Gastrocnemius medialis (tissue), 4 donors: ENCODE measurements at regions not wholly inside any gene's neighbourhood (a gene's known extent, or its start where the extent isn't known, plus 50 kb on each side); places are given as distances from the start of the nearest gene placed in this dataset.
"Not testable (repeated sequence)": the region's sequence is repeated elsewhere in the genome, so short reads cannot be mapped to it uniquely, and the experiment has no call there.

Experiments used
- ATAC-seq, 2 donors: fragments of 150-250 bp; one replicate each; pipeline ENCODE4 v1.9.1; 2016
- DNase-seq, 2 donors: peaks; one replicate each; pipeline ENCODE4 v3.0.0-alpha.2; 2019
- H3K27ac ChIP-seq, 4 donors: fragments of 200-600 bp; sonication (generic); 1 replicate in 1 of 4; 2 replicates in 3 of 4; pipeline ENCODE4 v1.5.1; 2016 to 2018; ENCODE audit warnings: mild to moderate bottlenecking in 2 of 4, moderate library complexity in 1 of 4
- H3K27me3 ChIP-seq, 3 donors: fragments of 200-600 bp; sonication (generic) in 2 of 3; 1 replicate in 1 of 3; 2 replicates in 2 of 3; pipeline versions ENCODE4 v1.5.1 to v1.6.0; 2016 to 2019; ENCODE audit warnings: mild to moderate bottlenecking in 1 of 3, moderate library complexity in 1 of 3
- H3K36me3 ChIP-seq, 2 donors: fragments of 200-600 bp; sonication (generic) in 1 of 2; one replicate each; pipeline ENCODE4 v1.5.1; 2017 to 2018
- H3K4me1 ChIP-seq, 2 donors: fragments of 200-600 bp; sonication (generic) in 1 of 2; one replicate each; pipeline ENCODE4 v1.5.1; 2016 to 2017; ENCODE audit warnings: mild to moderate bottlenecking in 2 of 2
- H3K4me3 ChIP-seq, 4 donors: fragments of 200-600 bp; sonication (generic) in 3 of 4; 1 replicate in 1 of 4; 2 replicates in 3 of 4; pipeline ENCODE4 v1.5.1; 2016 to 2019; ENCODE audit warnings: mild to moderate bottlenecking in 2 of 4
- H3K9me3 ChIP-seq, 3 donors: fragments of 200-600 bp; sonication (generic) in 2 of 3; 1 replicate in 1 of 3; 2 replicates in 2 of 3; pipeline ENCODE4 v1.5.1; 2016 to 2019
- CTCF ChIP-seq, 5 experiments: fragments of 450-650 bp in 3 of 5; fragments of 200-600 bp in 2 of 5; sonication (generic) in 2 of 5; IDR thresholded peaks in 4 of 5; conservative IDR thresholded peaks in 1 of 5; 1 replicate in 4 of 5; 2 replicates in 1 of 5; pipeline ENCODE4 v1.5.1; 2016 to 2019; ENCODE audit warnings: antibody characterized with exemption in 5 of 5, mild to moderate bottlenecking in 3 of 5, moderate library complexity in 3 of 5
- POLR2A ChIP-seq, 2 donors: fragments of 450-650 bp; IDR thresholded peaks; one replicate each; pipeline ENCODE4 v1.6.1; 2017; ENCODE audit warnings: antibody characterized with exemption in 2 of 2, mild to moderate bottlenecking in 2 of 2, moderate library complexity in 2 of 2
- in situ Hi-C, 4 donors: fragments of 200-750 bp; cut with MboI; loops; one replicate each; pipeline versions ENCODE4 v1.15.0 to v1.8.0; 2017; ENCODE audit warnings: low sequenced_read_pairs in 4 of 4
- intact Hi-C: fragments of 100-400 bp; cut with DNase I; formaldehyde crosslinking; loops from one replicate; pipeline ENCODE4 v1.15.1; 2023; ENCODE audit warnings: low total_unique reads

GRCh38 chr3:145313751-145314150 lies 847.2 kb downstream of the PLOD2 start:
- H3K27ac ChIP-seq: no peak overlapping the region
- intact Hi-C loops: no loop called here
- DNase-seq: no peak
- ATAC-seq: no peak
- no peak for TF ChIP-seq POLR2A (IDR thresholded peaks at IDR 0.05)
- TF ChIP-seq CTCF (IDR thresholded peaks at IDR 0.05 in 4 of 5, conservative IDR thresholded peaks at IDR 0.05 in 1 of 5): no peak
- H3K4me3 ChIP-seq: no peak overlapping the region
- no peaks in the 10 kb centered on the region for H3K27me3 ChIP-seq
- H3K4me1 ChIP-seq: no peaks in the 10 kb centered on the region
- H3K36me3 ChIP-seq: no peaks in the 10 kb centered on the region
- no peaks in the 10 kb centered on the region for H3K9me3 ChIP-seq
- in situ Hi-C loops: no loop called here

- intact Hi-C loops, H3K4me1 ChIP-seq, H3K27ac ChIP-seq, in situ Hi-C loops, H3K36me3 ChIP-seq, ATAC-seq, DNase-seq, H3K4me3 ChIP-seq, H3K9me3 ChIP-seq, H3K27me3 ChIP-seq: not testable (repeated sequence)
Measured at GRCh38 chr3:145316253-145316652, 844.7 kb downstream of the PLOD2 start.

- H3K27ac ChIP-seq: no peak overlapping the region
- H3K27me3 ChIP-seq: no peaks in the 10 kb centered on the region
- ATAC-seq: no peak
- no peaks in the 10 kb centered on the region for H3K36me3 ChIP-seq
- in situ Hi-C loops: no loop called here
- DNase-seq: no peak
- H3K9me3 ChIP-seq: no peaks in the 10 kb centered on the region
- no peaks in the 10 kb centered on the region for H3K4me1 ChIP-seq
- no peak for TF ChIP-seq CTCF (IDR thresholded peaks at IDR 0.05 in 4 of 5, conservative IDR thresholded peaks at IDR 0.05 in 1 of 5)
- no peak for TF ChIP-seq POLR2A (IDR thresholded peaks at IDR 0.05)
- no peak overlapping the region for H3K4me3 ChIP-seq
- intact Hi-C loops: no loop called here
Measured at GRCh38 chr3:145326666-145327065, 834.3 kb downstream of the PLOD2 start.

- H3K36me3 ChIP-seq, H3K4me1 ChIP-seq, in situ Hi-C loops, H3K4me3 ChIP-seq, ATAC-seq, intact Hi-C loops, H3K27ac ChIP-seq, H3K9me3 ChIP-seq, DNase-seq, H3K27me3 ChIP-seq: not testable (repeated sequence)
Measured at GRCh38 chr3:145333427-145333826, 827.6 kb downstream of the PLOD2 start.

GRCh38 chr3:145333931-145334330 lies 827.1 kb downstream of the PLOD2 start:
- in situ Hi-C loops: no loop called here
- Histone ChIP-seq H3K27ac (no peak overlapping the region), H3K4me3 (no peak overlapping the region), H3K9me3 (no peaks in the 10 kb centered on the region), H3K4me1 (no peaks in the 10 kb centered on the region), H3K36me3 (no peaks in the 10 kb centered on the region), H3K27me3 (no peaks in the 10 kb centered on the region)
- no peak for TF ChIP-seq CTCF (IDR thresholded peaks at IDR 0.05 in 4 of 5, conservative IDR thresholded peaks at IDR 0.05 in 1 of 5)
- TF ChIP-seq POLR2A (IDR thresholded peaks at IDR 0.05): no peak
- no peak for DNase-seq
- intact Hi-C loops: no loop called here
- ATAC-seq: no peak

- DNase-seq: no peak
- no peaks in the 10 kb centered on the region for H3K4me1 ChIP-seq
- in situ Hi-C loops: no loop called here
- no peak overlapping the region for H3K4me3 ChIP-seq
- H3K36me3 ChIP-seq: no peaks in the 10 kb centered on the region
- no peak for ATAC-seq
- intact Hi-C loops: no loop called here
- H3K27me3 ChIP-seq: no peaks in the 10 kb centered on the region
- no peak for TF ChIP-seq POLR2A (IDR thresholded peaks at IDR 0.05)
- TF ChIP-seq CTCF (IDR thresholded peaks at IDR 0.05 in 4 of 5, conservative IDR thresholded peaks at IDR 0.05 in 1 of 5): no peak
- no peak overlapping the region for H3K27ac ChIP-seq
- peaks cover 0 to 4% (median 0%) of the 10 kb centered on the region in 3 donors for H3K9me3 ChIP-seq
Measured at GRCh38 chr3:145355206-145355605, 805.8 kb downstream of the PLOD2 start.
